ENCODE measurements at regions not wholly inside any gene's neighbourhood (a gene's known extent, or its start where the extent isn't known, plus 50 kb on each side); places are given as distances from the start of the nearest gene placed in this dataset.

- TF ChIP-seq CTCF (conservative IDR thresholded peaks at IDR 0.05; ENCODE audit: low read length) (no peak), EZH2phosphoT487 (IDR thresholded peaks at IDR 0.05; ENCODE audit: borderline replicate concordance, low read depth, low read length) (no peak)
These were observed 286.8 kb upstream of the UMPS start for GRCh38 chr3:124443446-124443845.

Measured in OCI-LY7 (cell line).